Lower lobe of right lung (tissue), 2 donors: ENCODE measurements at regions not wholly inside any gene's neighbourhood (a gene's known extent, or its start where the extent isn't known, plus 50 kb on each side); places are given as distances from the start of the nearest gene placed in this dataset.

Experiments used
- ATAC-seq, 2 donors: fragments of 200-7000 bp; cut with Tn5 transposase; one replicate each; pipeline ENCODE4 v1.9.1; 2020 to 2022; ENCODE audit warnings: mild to moderate bottlenecking in 2 of 2, moderate library complexity in 2 of 2
- DNase-seq: peaks from one replicate; pipeline ENCODE4 v3.0.0-alpha.2; 2020
- H3K27ac ChIP-seq: fragments of 200-600 bp; one replicate; pipeline ENCODE4 v1.8.0; 2022
- H3K27me3 ChIP-seq: fragments of 200-600 bp; one replicate; pipeline ENCODE4 v1.8.0; 2022; ENCODE audit warnings: low read depth
- H3K36me3 ChIP-seq: fragments of 200-600 bp; one replicate; pipeline ENCODE4 v1.8.0; 2022; ENCODE audit warnings: mild to moderate bottlenecking
- H3K4me1 ChIP-seq: fragments of 200-600 bp; one replicate; pipeline ENCODE4 v1.8.0; 2022
- H3K4me3 ChIP-seq: fragments of 200-600 bp; one replicate; pipeline ENCODE4 v1.8.0; 2022; ENCODE audit warnings: mild to moderate bottlenecking
- H3K9me3 ChIP-seq: fragments of 200-600 bp; one replicate; pipeline ENCODE4 v1.8.0; 2022
- CTCF ChIP-seq: fragments of 200-600 bp; IDR thresholded peaks from one replicate; pipeline ENCODE4 v1.8.0; 2022; ENCODE audit warnings: antibody characterized with exemption, mild to moderate bottlenecking
- intact Hi-C: fragments of 100-400 bp; cut with DNase I; formaldehyde crosslinking; loops from one replicate; pipeline ENCODE4 v1.11.0; 2022
- donor health status: DM: no; HTN: yes; CAD: no; lungs with severe emphysema.

- Histone ChIP-seq H3K36me3 (no peaks in the 10 kb centered on the region), H3K9me3 (no peaks in the 10 kb centered on the region), H3K27ac (no peak overlapping the region), H3K4me1 (no peaks in the 10 kb centered on the region), H3K4me3 (no peak overlapping the region), H3K27me3 (no peaks in the 10 kb centered on the region)
- TF ChIP-seq CTCF: no peak
- no peak for ATAC-seq
- DNase-seq: no peak
- intact Hi-C loops: no loop called here
Observed at GRCh38 chr3:59256230-59256629, 206.4 kb upstream of the CFAP20DC start.

GRCh38 chr3:59254976-59255375 lies 205.2 kb upstream of the CFAP20DC start:
- intact Hi-C loops: no loop called here
- Histone ChIP-seq H3K36me3 (no peaks in the 10 kb centered on the region), H3K4me3 (no peak overlapping the region), H3K9me3 (no peaks in the 10 kb centered on the region), H3K27ac (no peak overlapping the region), H3K4me1 (no peaks in the 10 kb centered on the region), H3K27me3 (no peaks in the 10 kb centered on the region)
- no peak for TF ChIP-seq CTCF
- ATAC-seq (no peak), DNase-seq (no peak)

- Histone ChIP-seq H3K9me3 (no peaks in the 10 kb centered on the region), H3K27ac (no peak overlapping the region), H3K4me3 (no peak overlapping the region), H3K36me3 (no peaks in the 10 kb centered on the region), H3K27me3 (no peaks in the 10 kb centered on the region), H3K4me1 (no peaks in the 10 kb centered on the region)
- TF ChIP-seq CTCF: no peak
- ATAC-seq (no peak), DNase-seq (no peak)
- intact Hi-C loops: no loop called here
Observed at GRCh38 chr3:59254433-59254832, 204.6 kb upstream of the CFAP20DC start.

- DNase-seq (no peak), ATAC-seq (no peak)
Observed at GRCh38 chr3:59253523-59253922, 203.7 kb upstream of the CFAP20DC start.

GRCh38 chr3:59251869-59252268 lies 202.0 kb upstream of the CFAP20DC start:
- no peak overlapping the region for H3K27ac ChIP-seq
- intact Hi-C loops: no loop called here
- DNase-seq (no peak), ATAC-seq (no peak)
- H3K9me3 ChIP-seq: no peaks in the 10 kb centered on the region
- H3K4me1 ChIP-seq: no peaks in the 10 kb centered on the region
- no peak overlapping the region for H3K4me3 ChIP-seq
- no peaks in the 10 kb centered on the region for H3K36me3 ChIP-seq
- no peaks in the 10 kb centered on the region for H3K27me3 ChIP-seq
- TF ChIP-seq CTCF: no peak

More at GRCh38 chr3:59253523-59253922, 203.7 kb upstream of the CFAP20DC start:
- no peak overlapping the region for H3K27ac ChIP-seq
- no peaks in the 10 kb centered on the region for H3K4me1 ChIP-seq
- H3K4me3 ChIP-seq: no peak overlapping the region
- no peaks in the 10 kb centered on the region for H3K36me3 ChIP-seq
- intact Hi-C loops: no loop called here
- no peaks in the 10 kb centered on the region for H3K9me3 ChIP-seq
- no peak for TF ChIP-seq CTCF
- H3K27me3 ChIP-seq: no peaks in the 10 kb centered on the region

GRCh38 chr3:59250600-59250999 lies 200.8 kb upstream of the CFAP20DC start:
- no peak overlapping the region for H3K4me3 ChIP-seq
- no peaks in the 10 kb centered on the region for H3K27me3 ChIP-seq
- H3K27ac ChIP-seq: no peak overlapping the region
- no peak for DNase-seq
- no peaks in the 10 kb centered on the region for H3K4me1 ChIP-seq
- no peaks in the 10 kb centered on the region for H3K36me3 ChIP-seq
- no peaks in the 10 kb centered on the region for H3K9me3 ChIP-seq
- ATAC-seq: no peak
- no peak for TF ChIP-seq CTCF
- intact Hi-C loops: no loop called here
